Activated CD4-positive, alpha-beta T cell treated with anti-CD3 and anti-CD28 coated beads, Interleukin-2, Interleukin-6, amounts not matched to agents 100 ng/mL and 50 ng/mL, durations not matched to agents 16 hours and 8 hours (primary cell): ENCODE measurements at regions not wholly inside any gene's neighbourhood (a gene's known extent, or its start where the extent isn't known, plus 50 kb on each side); places are given as distances from the start of the nearest gene placed in this dataset.
"Not testable (repeated sequence)": the region's sequence is repeated elsewhere in the genome, so short reads cannot be mapped to it uniquely, and the experiment has no call there.

Source experiments
- DNase-seq: peaks from one replicate; pipeline ENCODE4 v3.0.0-alpha.2; 2020

GRCh38 chr7:102721-103120, 89.7 kb upstream of the FAM20C start:
- DNase-seq = peak; percentile 15

- not testable (repeated sequence) for DNase-seq
Observed at GRCh38 chr7:103981-104380, 88.4 kb upstream of the FAM20C start.

GRCh38 chr7:105002-105401, 87.4 kb upstream of the FAM20C start:
- no peak for DNase-seq

- peak; percentile 22 for DNase-seq
Observed at GRCh38 chr7:106356-106755, 86.0 kb upstream of the FAM20C start.

GRCh38 chr7:107233-107632, 85.1 kb upstream of the FAM20C start:
- DNase-seq = no peak

- DNase-seq = no peak
Observed at GRCh38 chr7:107907-108306, 84.5 kb upstream of the FAM20C start.

GRCh38 chr7:109094-109493, 83.3 kb upstream of the FAM20C start:
- no peak for DNase-seq

- no peak for DNase-seq
Observed at GRCh38 chr7:109898-110556, 82.3 kb upstream of the FAM20C start.

- no peak for DNase-seq
Observed at GRCh38 chr7:110557-111232, 81.7 kb upstream of the FAM20C start.

- no peak for DNase-seq
Observed at GRCh38 chr7:111591-111990, 80.8 kb upstream of the FAM20C start.

- DNase-seq = no peak
Observed at GRCh38 chr7:112881-113280, 79.5 kb upstream of the FAM20C start.

- no peak for DNase-seq
Observed at GRCh38 chr7:115274-115911, 77.0 kb upstream of the FAM20C start.

- DNase-seq = no peak
Observed at GRCh38 chr7:116188-116981, 76.0 kb upstream of the FAM20C start.

- DNase-seq = no peak
Observed at GRCh38 chr7:117836-118614, 74.3 kb upstream of the FAM20C start.

GRCh38 chr7:118615-119391, 73.6 kb upstream of the FAM20C start:
- no peak for DNase-seq

GRCh38 chr7:119392-120163, 72.8 kb upstream of the FAM20C start:
- no peak for DNase-seq

- no peak for DNase-seq
Observed at GRCh38 chr7:120164-120991, 72.0 kb upstream of the FAM20C start.

GRCh38 chr7:121002-121785, 71.2 kb upstream of the FAM20C start:
- no peak for DNase-seq

- DNase-seq = no peak
Observed at GRCh38 chr7:123237-123636, 69.1 kb upstream of the FAM20C start.
